Left ventricle myocardium inferior (tissue), 1 donor: ENCODE measurements at regions not wholly inside any gene's neighbourhood (a gene's known extent, or its start where the extent isn't known, plus 50 kb on each side); places are given as distances from the start of the nearest gene placed in this dataset.

Experiments used
- DNase-seq: peaks from one replicate; pipeline ENCODE4 v3.0.0-alpha.2; 2020
- H3K27ac ChIP-seq: fragments of 200-600 bp; replicated peaks from 2 replicates; pipeline ENCODE4 v1.8.0; 2021
- H3K27me3 ChIP-seq: fragments of 200-600 bp; 2 replicates; pipeline ENCODE4 v1.8.0; 2021; ENCODE audit warnings: low read depth
- H3K36me3 ChIP-seq: fragments of 200-600 bp; 2 replicates; pipeline ENCODE4 v1.8.0; 2021
- H3K4me1 ChIP-seq: fragments of 200-600 bp; 2 replicates; pipeline ENCODE4 v1.8.0; 2021
- H3K4me3 ChIP-seq: fragments of 200-600 bp; 2 replicates; pipeline ENCODE4 v1.8.0; 2021; ENCODE audit warnings: mild to moderate bottlenecking, moderate library complexity
- H3K9me3 ChIP-seq: fragments of 200-600 bp; replicated peaks from 2 replicates; pipeline ENCODE4 v1.8.0; 2021
- CTCF ChIP-seq: fragments of 200-600 bp; IDR thresholded peaks from 2 replicates; pipeline ENCODE4 v1.8.0; 2021; ENCODE audit warnings: antibody characterized with exemption, mild to moderate bottlenecking, borderline replicate concordance
- intact Hi-C: fragments of 100-400 bp; cut with micrococcal nuclease; formaldehyde crosslinking; loops from one replicate; pipeline ENCODE4 v1.11.0; 2022
- donor health status: DM: no; HTN: yes; CAD: no; lungs with severe emphysema.

DNA sequence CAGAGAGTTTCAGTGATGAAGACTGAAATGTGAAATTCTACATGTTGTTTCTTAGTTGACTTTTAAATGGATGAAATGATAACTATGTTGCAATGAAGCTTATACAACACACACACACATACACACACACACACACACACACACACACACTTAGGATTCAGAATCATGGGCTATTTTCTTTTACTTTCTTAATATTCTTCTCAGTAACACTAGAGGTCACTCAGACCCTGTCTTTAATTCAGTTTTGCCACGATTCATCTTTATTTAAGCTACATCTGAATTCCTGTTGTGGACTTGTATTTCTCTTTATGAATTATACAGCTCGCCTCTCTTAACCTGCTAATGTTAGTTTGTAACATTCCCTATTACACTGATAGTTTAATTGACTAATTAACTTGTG lies 109.6 kb upstream of the GOT2 start:
- Histone ChIP-seq H3K27me3 (no peaks in the 10 kb centered on the region), H3K27ac (no peak overlapping the region), H3K4me3 (no peak overlapping the region), H3K9me3 (peaks cover 1% of the 10 kb centered on the region), H3K4me1 (no peaks in the 10 kb centered on the region), H3K36me3 (no peaks in the 10 kb centered on the region)
- DNase-seq, result no peak
- intact Hi-C loops, result no loop called here
- peak; percentile 18 for TF ChIP-seq CTCF

GRCh38 chr16:58842746-58843145 lies 108.6 kb upstream of the GOT2 start:
- TF ChIP-seq CTCF, result no peak
- no peaks in the 10 kb centered on the region for H3K36me3 ChIP-seq
- H3K27ac ChIP-seq, result no peak overlapping the region
- intact Hi-C loops, result no loop called here
- no peaks in the 10 kb centered on the region for H3K4me1 ChIP-seq
- H3K9me3 ChIP-seq, result peaks cover 3% of the 10 kb centered on the region
- no peak overlapping the region for H3K4me3 ChIP-seq
- DNase-seq, result no peak
- H3K27me3 ChIP-seq, result no peaks in the 10 kb centered on the region

- TF ChIP-seq CTCF, result no peak
- H3K27me3 ChIP-seq, result no peaks in the 10 kb centered on the region
- no peaks in the 10 kb centered on the region for H3K36me3 ChIP-seq
- intact Hi-C loops, result no loop called here
- H3K4me1 ChIP-seq, result no peaks in the 10 kb centered on the region
- H3K4me3 ChIP-seq, result no peak overlapping the region
- DNase-seq, result no peak
- H3K9me3 ChIP-seq, result peaks cover 3% of the 10 kb centered on the region
- no peak overlapping the region for H3K27ac ChIP-seq
These were observed 108.0 kb upstream of the GOT2 start for GRCh38 chr16:58842156-58842555.

DNA sequence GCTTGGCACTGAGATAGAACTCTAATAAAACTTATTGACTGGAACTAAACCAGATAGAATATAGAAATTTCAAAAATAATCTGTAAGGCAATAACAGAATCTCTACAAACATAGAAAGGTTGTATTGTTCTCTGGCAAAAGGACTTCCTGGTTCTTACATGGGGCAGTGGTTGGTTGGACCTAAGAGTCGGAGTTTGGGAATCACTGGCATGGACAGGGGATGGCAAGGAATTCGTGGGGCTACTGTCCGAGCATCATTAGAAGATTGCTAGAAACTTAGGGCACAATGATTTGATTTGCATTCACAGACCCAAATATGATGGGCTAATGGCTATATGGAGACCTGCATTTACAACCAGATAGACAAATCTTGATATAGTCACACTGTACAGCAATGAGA lies 103.8 kb upstream of the GOT2 start:
- no peak for TF ChIP-seq CTCF
- intact Hi-C loops, result no loop called here
- Histone ChIP-seq H3K4me1 (no peaks in the 10 kb centered on the region), H3K27ac (no peak overlapping the region), H3K9me3 (peaks cover 3% of the 10 kb centered on the region), H3K27me3 (no peaks in the 10 kb centered on the region), H3K4me3 (no peak overlapping the region), H3K36me3 (no peaks in the 10 kb centered on the region)
- no peak for DNase-seq

DNA sequence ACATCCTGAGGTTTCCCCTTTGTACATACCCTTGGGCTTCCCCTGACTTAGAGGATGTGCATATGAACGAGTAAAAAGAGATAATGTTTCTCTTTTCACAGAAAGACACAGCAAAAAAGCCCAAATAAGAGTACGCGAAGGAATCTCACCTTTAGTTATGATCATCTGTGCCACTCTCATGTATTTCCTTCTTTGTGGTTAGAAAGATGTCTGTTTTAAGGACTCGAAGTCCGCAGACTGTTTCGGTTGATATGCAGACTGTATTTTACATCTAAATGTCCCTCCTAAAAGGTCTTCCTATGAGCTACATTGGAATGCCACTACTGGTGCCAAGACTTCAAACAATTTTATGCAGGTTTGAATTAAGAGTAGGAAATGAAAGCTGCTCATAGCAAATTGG lies 102.3 kb upstream of the GOT2 start:
- intact Hi-C loops, result no loop called here
- TF ChIP-seq CTCF, result no peak

GRCh38 chr16:58832386-58832895 lies 98.3 kb upstream of the GOT2 start:
- Histone ChIP-seq H3K36me3 (no peaks in the 10 kb centered on the region), H3K27me3 (no peaks in the 10 kb centered on the region), H3K27ac (no peak overlapping the region), H3K4me3 (no peak overlapping the region), H3K4me1 (no peaks in the 10 kb centered on the region), H3K9me3 (no peaks in the 10 kb centered on the region)
- TF ChIP-seq CTCF, result no peak
- DNase-seq, result no peak
- intact Hi-C loops, result no loop called here

More for the DNA sequence above, 102.3 kb upstream of the GOT2 start:
- Histone ChIP-seq H3K4me1 (no peaks in the 10 kb centered on the region), H3K27ac (no peak overlapping the region), H3K9me3 (peaks cover 3% of the 10 kb centered on the region), H3K27me3 (no peaks in the 10 kb centered on the region), H3K36me3 (no peaks in the 10 kb centered on the region), H3K4me3 (no peak overlapping the region)
- no peak for DNase-seq
